G401.6 (cell line): ENCODE measurements at regions not wholly inside any gene's neighbourhood (a gene's known extent, or its start where the extent isn't known, plus 50 kb on each side); places are given as distances from the start of the nearest gene placed in this dataset.

Experiments used
- FAIRE-seq: peaks from 2 replicates; lab custom pipeline; 2012; peaks lifted over from hg19 to GRCh38; lab: Jason Lieb, UNC

DNA sequence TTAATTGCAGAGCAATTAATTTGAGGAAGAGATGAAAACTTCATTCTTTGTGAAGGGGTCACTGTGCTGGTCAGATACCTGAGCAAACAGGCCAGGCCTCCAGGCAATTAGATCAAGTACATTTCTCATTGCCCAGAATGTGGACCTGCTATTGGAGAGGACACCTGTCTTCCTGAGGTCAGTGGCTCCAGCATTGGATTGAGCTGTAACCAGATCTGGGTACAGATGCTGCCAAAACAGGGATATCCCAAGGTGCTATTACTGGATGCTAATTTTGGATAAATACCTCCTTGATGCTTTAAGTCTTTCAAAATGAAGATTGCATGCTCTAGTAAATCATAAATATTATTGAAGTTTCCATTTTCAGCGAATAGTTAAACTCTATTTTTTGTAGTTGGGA lies 131.5 kb downstream of the FAM161A start:
- FAIRE-seq, result no peak

DNA sequence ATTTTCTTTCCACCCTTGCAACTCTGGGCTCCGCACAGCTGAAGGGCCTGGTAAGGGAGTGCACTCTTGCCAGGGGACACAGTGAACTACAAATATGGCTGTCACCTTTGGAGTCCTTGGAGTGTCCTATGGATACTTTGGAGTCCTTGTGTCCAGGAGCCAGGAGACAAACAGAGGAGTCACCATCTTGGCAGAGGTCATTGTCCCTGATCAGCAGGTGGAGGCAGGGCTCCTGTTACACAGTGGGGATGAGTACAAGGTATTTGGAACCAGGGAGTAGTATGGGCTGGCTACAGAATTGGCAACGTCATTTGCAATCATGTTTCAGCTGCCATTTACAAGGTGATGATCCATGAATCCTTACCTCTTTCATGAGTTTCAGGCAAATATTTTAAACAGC lies 132.5 kb downstream of the FAM161A start:
- FAIRE-seq, result no peak

DNA sequence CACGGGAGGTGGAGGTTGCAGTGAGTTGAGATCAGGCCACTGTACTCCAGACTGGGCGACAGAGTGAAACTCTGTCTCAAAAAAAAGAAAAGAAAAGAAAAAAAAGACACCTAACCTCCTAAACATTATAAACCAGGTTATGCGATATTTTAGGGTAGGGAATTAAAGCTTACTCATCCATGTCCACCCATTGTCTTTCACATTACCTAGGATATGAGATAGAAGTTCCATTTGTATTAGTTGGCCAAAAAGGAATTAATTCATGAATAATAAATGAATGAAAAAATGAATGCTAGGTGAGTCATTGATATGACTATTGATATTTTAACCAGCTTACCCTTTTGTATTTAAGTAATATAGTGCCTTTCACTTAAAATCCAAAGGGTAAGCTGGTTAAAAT lies 132.9 kb downstream of the FAM161A start:
- no peak for FAIRE-seq

DNA sequence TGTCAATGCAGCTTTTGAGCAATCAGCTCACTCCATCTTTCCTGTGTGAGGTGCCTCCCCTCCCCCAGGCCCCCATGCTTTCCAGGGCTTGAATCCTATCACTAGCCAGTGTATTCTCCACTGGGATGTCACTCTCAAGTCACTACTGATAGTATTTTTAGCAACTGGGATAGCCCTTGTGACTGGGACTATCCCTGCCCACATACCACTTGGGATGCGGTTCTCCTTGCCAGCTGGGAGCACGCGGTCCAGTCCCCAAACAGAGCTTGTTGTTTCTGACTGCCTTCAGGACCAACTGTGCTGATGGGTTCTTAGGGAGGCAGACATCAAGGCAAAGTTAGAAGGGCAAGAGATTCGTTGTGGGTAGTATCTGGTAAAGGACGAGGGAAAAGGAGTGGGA lies 134.9 kb downstream of the FAM161A start:
- FAIRE-seq, result no peak

DNA sequence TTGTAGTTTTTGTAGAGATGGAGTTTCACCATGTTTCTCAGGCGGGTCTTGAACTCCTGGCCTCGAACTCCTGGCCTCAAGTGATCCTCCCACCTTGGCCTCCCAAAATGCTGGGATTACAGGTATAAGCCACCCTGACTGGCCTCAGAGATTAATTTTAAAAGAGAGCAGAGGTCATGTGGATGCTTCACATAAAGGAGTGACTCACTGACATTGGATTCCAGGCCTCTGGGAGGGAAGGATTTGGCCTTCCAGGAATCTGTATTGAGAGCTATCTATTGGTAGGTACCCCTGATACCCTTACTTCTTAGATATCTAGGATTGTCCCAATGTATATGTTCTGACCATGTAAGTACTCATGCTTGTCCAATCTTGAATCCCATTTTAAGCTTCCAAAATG lies 138.4 kb downstream of the FAM161A start:
- FAIRE-seq, result no peak

GRCh38 chr2:61714210-61714609 lies 139.7 kb downstream of the FAM161A start:
- no peak for FAIRE-seq

- FAIRE-seq, result no peak
Observed at GRCh38 chr2:61713457-61713856, 140.4 kb downstream of the FAM161A start.

DNA sequence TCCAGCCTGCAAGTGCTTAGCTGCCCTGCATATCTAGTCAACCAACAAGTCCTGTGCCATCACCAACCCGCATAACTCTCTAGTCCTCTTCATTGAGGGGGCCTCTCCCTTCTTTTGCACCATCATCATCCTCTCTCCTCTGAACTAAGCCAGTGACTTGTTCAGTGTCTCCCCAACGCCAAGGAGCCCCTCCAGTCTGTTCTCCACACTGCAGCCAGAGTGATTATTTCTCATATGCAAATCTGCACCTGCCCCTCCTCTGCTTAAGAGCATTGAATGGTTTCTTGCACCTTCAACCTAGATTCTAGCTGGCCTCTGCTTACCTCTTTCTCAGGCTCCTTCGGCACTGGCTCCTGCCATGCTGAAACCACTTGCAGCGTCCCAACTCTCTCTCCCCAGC lies 141.8 kb downstream of the FAM161A start:
- no peak for FAIRE-seq

DNA sequence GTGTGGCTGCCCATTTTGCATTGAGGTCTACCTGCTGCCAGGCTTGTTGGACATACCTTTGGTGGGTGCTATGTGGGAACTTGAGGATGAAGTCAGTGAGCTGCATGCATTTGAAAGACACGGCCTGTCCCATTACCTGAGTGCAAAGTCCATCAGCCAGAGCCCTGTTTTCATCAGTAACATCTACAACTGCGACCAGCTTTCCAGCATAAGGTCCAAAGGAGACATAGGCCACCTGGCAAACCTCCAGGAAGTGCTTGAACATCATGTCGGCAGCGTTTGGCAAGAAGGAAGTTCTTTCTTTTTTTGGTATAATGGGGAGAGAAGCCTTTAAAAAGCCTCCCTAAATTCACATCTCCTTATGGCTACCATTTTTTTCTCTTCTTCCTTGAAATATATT lies 143.1 kb downstream of the FAM161A start:
- no peak for FAIRE-seq

DNA sequence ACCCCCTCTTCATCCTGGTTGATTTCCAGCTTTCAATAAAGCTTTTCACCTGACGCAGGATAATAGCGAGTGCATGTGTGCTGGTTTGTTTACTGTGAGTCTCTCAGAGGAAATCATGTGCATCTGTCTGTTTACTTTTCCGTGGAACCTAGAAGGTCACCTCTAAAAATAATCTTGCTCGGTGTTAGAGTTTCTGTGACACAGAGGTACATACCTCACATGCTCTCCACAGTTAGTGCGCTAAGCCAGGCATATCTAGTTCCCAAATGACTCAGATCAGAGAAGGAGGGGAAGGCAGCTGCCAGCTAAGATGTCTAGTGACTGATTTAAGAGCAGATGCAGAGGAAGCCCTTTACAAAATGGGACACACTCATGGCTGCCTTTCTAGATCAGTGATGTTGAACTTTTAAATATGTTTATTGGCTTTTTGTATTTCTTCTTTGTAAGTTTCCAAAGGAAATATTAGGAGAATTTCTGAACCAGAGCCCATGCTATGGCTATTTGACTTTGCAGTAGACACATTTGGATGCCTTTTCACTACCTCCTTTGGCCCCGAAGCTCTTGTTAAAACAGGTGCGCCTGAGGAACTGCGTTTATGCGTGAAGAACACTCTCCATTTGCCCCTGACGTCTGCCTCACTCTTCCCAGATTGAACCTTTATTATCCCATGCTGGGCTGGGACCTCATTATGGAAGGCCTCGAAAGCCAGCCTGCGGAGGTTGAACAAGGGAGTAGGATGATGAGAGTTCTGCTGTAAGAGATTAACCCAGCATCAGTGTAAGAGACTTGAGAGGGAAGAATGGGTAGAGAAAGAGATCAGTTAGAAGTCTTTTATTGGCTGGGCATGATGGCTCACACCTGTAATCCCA lies 145.6 kb downstream of the FAM161A start:
- FAIRE-seq, result no peak

- no peak for FAIRE-seq
Observed at GRCh38 chr2:61705625-61706024, 148.2 kb downstream of the FAM161A start.

- FAIRE-seq, result no peak
Observed at GRCh38 chr2:61704364-61704763, 149.5 kb downstream of the FAM161A start.

GRCh38 chr2:61702088-61702467 lies 151.8 kb downstream of the FAM161A start:
- no peak for FAIRE-seq

GRCh38 chr2:61700464-61700863 lies 153.4 kb downstream of the FAM161A start:
- no peak for FAIRE-seq

GRCh38 chr2:61694312-61695274 lies 156.4 kb upstream of the XPO1 start:
- FAIRE-seq, result no peak

DNA sequence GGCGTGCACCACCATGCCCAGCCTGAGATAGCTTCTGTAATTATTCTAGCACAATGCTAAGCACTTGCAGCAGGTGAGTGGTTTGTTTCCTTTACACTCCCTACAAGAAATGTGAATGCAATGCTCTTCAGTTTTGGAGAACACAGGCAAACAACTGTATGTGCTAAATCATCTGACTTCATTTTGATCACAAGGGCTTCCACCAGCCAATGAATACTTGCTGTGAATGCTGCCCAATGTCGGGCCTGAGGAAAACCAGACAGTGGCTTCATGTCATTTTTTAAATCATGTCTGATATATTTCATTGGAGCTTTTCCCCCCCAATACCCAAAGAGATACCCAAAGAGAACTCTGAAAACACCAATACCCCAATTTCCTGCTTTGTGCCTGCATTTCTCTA lies 155.6 kb upstream of the XPO1 start:
- FAIRE-seq, result no peak

DNA sequence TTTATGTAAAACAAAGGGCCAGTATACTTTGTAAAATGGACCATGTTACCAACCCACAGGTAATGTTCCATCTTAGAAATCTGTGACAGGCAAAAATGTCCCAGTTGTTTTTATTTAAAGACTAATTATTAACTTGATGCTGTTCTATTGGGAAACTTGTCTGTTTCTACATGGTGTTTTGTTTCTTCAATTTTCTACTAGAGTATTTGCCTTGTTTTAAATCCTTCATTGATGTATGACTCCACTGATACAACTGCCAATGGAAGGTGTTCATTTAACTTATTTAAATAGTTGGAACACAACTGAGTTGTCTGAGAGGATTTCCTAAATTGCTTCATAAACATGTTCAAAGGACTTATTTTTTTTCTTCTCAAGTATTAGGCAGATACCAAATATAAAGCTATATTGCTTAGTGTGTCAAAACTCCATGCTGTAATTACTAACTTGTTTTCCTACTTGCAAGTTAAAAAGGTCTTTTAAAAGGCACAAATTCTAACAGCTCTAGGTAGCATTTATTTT lies 152.0 kb upstream of the XPO1 start:
- FAIRE-seq, result no peak

DNA sequence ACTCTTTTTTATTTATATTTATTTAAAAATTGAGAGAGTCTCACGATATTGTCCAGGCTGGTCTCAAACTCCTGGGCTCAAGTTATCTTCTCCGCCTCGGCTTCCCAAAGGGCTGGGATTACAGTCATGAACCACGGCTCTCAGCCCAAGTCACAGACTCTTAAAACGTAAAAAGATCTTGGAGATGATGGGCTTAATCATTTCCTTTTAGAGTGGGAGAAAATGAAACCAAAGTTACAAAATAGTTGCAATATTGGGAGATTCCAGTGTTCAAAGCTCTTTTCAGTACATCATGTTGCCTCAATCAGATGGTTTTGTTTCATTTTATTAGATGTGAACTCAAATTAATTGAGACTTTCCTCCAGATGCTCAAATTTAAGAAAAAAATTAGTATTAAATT lies 151.4 kb upstream of the XPO1 start:
- no peak for FAIRE-seq

GRCh38 chr2:61688369-61689334 lies 150.5 kb upstream of the XPO1 start:
- no peak for FAIRE-seq

DNA sequence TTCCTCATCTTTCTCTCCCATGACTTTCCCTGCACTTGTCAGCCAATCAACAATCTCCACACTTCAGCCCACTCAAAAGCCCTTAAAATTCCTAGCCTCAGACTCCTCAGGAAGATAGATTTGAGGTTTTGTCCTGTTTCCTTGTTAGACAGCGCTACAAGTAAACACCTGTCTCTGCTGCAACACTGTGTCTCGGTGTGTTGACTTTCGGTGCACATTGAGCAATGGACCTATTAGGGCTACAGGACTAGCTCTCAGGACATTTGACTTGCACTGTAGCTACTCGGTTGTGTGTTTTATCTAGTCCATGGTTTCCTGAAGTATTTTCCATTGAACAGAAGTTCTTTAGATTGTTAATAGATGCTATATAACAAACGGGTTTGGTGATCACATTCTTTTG lies 140.9 kb upstream of the XPO1 start:
- FAIRE-seq, result no peak

GRCh38 chr2:61677942-61678341 lies 139.8 kb upstream of the XPO1 start:
- FAIRE-seq, result no peak

- no peak for FAIRE-seq
Observed at GRCh38 chr2:61677306-61677705, 139.2 kb upstream of the XPO1 start.
